ENCODE measurements at regions not wholly inside any gene's neighbourhood (a gene's known extent, or its start where the extent isn't known, plus 50 kb on each side); places are given as distances from the start of the nearest gene placed in this dataset.

GRCh38 chr1:232445361-232446106 lies 184.4 kb downstream of the SIPA1L2 start:
- no peak for DNase-seq

- DNase-seq: no peak
Observed at GRCh38 chr1:232443372-232443771, 186.6 kb downstream of the SIPA1L2 start.

GRCh38 chr1:232441036-232441411 lies 188.9 kb downstream of the SIPA1L2 start:
- no peak for DNase-seq

- no peak for DNase-seq
Observed at GRCh38 chr1:232440325-232441035, 189.5 kb downstream of the SIPA1L2 start.

GRCh38 chr1:232439011-232439410 lies 190.9 kb downstream of the SIPA1L2 start:
- no peak for DNase-seq

- DNase-seq: no peak
Observed at GRCh38 chr1:232438476-232438875, 191.5 kb downstream of the SIPA1L2 start.

- no peak for DNase-seq
Observed at GRCh38 chr1:232437510-232437909, 192.4 kb downstream of the SIPA1L2 start.

GRCh38 chr1:232435729-232436128 lies 194.2 kb downstream of the SIPA1L2 start:
- DNase-seq: peak; percentile 49 to 59

- peak; percentile 27 to 36 for DNase-seq
Observed at GRCh38 chr1:232432313-232432712, 197.6 kb downstream of the SIPA1L2 start.

GRCh38 chr1:232431748-232432147 lies 198.2 kb downstream of the SIPA1L2 start:
- no peak for DNase-seq

- DNase-seq: no peak
Observed at GRCh38 chr1:232431326-232431725, 198.6 kb downstream of the SIPA1L2 start.

GRCh38 chr1:232430467-232430866 lies 199.5 kb downstream of the SIPA1L2 start:
- no peak for DNase-seq

- DNase-seq: no peak
Observed at GRCh38 chr1:232428786-232429530, 201.0 kb downstream of the SIPA1L2 start.

- no peak for DNase-seq
Observed at GRCh38 chr1:232428036-232428645, 201.8 kb downstream of the SIPA1L2 start.

GRCh38 chr1:232426801-232427200 lies 203.1 kb downstream of the SIPA1L2 start:
- no peak for DNase-seq

- DNase-seq: no peak
Observed at GRCh38 chr1:232425421-232425820, 204.5 kb downstream of the SIPA1L2 start.

GRCh38 chr1:232423591-232423990 lies 206.3 kb downstream of the SIPA1L2 start:
- no peak for DNase-seq

GRCh38 chr1:232422898-232423297 lies 207.0 kb downstream of the SIPA1L2 start:
- DNase-seq: no peak

GRCh38 chr1:232422098-232422497 lies 207.8 kb downstream of the SIPA1L2 start:
- DNase-seq: no peak

- no peak for DNase-seq
Observed at GRCh38 chr1:232421143-232421796, 208.7 kb downstream of the SIPA1L2 start.

- no peak for DNase-seq
Observed at GRCh38 chr1:232417636-232418248, 212.2 kb downstream of the SIPA1L2 start.
